ENCODE measurements at regions not wholly inside any gene's neighbourhood (a gene's known extent, or its start where the extent isn't known, plus 50 kb on each side); places are given as distances from the start of the nearest gene placed in this dataset.

DNA sequence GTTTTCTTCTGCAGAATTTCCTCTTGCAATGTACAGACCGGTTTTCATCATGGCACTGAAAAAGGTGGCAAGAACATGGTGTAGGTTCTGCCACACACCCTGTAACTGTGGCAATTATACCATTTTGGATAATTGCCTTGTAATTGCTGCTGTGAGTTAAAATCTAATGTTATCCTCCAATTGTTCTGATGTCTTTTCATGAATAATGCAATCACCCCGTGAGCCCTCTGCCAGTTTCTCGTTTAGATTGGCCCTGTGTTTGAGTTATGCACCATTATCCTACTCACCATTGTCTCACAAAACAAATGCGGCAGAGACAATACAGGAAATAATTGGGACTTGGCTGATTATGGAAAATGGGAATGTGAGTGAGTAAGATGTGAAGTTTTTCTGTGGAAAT is 61.8 kb upstream of the MTNR1B start:
- TF ChIP-seq CTCF (optimal IDR thresholded peaks at IDR 0.05 in 1 of 3, IDR thresholded peaks at IDR 0.05 in 1 of 3, conservative IDR thresholded peaks at IDR 0.05 in 1 of 3; ENCODE audit: extremely low read depth in 1 of 3, insufficient read depth in 2 of 3, low read length in 3 of 3) (no peak), EZH2 (IDR thresholded peaks at IDR 0.05; ENCODE audit: low read length) (no peak)

All from keratinocyte (primary cell).